GM13977 (cell line): ENCODE measurements at regions not wholly inside any gene's neighbourhood (a gene's known extent, or its start where the extent isn't known, plus 50 kb on each side); places are given as distances from the start of the nearest gene placed in this dataset.

ENCODE experiments used
- DNase-seq: peaks from one replicate; pipeline ENCODE4 v3.0.0; 2012; ENCODE audit warnings: low spot score
- CTCF ChIP-seq: IDR thresholded peaks from 2 replicates; pipeline ENCODE4 v1.5.1; 2012; ENCODE audit warnings: mild to moderate bottlenecking, control low read depth; ENCODE audit not compliant: insufficient read depth; ENCODE audit errors: extremely low read depth, missing control alignments
- in situ Hi-C: fragments of 300-500 bp; cut with MboI; formaldehyde crosslinking; loops from one replicate; pipeline ENCODE4 v1.12.0; 2022; ENCODE audit warnings: low sequenced_read_pairs, low pct_unique_long_range_greater_than_20kb, mixed read lengths, inconsistent platforms; ENCODE audit not compliant: unreplicated experiment

DNA sequence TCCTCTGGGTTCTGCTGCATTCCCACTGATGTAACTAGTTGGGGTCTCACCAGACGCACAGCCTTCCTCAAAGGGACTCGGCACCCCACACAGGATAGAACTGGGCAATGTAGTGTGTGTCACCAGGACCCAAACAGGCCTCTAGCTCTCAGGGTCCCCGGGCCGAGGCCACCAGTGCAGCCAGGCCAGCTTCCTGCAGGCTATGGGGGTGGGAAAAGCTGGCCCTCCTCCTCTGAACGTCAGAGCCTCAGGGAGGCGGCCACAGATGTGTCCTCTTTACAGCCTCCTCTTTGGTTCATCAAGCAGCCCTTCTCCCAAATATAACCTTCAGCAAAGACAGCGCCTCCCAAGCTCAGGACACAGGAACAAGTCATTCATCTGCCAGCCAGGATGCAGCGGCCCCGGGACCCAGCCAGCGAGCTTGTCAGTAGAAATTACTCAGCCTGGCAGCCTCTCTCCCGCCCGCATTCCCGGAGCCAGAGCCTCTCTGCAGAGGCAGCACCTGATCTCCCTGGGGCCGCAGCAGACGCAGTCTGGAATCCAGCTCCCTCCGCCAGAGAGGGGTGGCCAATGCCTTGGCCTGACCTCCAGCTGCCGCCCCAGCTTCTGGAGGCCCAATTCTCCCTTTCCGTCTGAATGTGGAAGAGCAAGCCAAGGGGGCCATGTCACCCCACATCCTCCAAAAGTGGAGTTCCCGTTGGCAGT lies 288.5 kb downstream of the FBXW7 start:
- in situ Hi-C loops = no loop called here
- DNase-seq = no peak
- TF ChIP-seq CTCF = no peak

- in situ Hi-C loops = no loop called here
Observed at GRCh38 chr4:152246659-152247058, 289.2 kb downstream of the FBXW7 start.

DNA sequence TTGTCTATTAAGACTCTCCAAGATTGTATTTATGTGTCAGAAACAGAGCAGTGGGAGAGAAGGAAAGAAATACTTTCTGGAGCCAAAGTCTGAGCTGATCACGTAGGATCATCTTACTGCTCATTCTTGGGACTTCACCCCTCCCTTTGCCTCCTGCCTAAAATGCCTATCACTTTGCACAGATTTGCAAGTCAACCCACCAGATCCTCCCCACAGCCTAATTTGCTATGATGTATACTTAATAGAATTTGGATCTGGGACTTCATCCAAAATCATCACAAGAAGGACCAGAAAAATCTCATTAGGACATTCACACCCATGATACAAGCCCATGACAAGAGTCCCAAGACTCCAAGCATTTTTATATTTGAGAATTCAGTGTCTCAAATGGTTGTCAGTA lies 290.2 kb downstream of the FBXW7 start:
- in situ Hi-C loops = no loop called here
- no peak for TF ChIP-seq CTCF
- no peak for DNase-seq

More at GRCh38 chr4:152246659-152247058, 289.2 kb downstream of the FBXW7 start:
- no peak for TF ChIP-seq CTCF
- no peak for DNase-seq

- in situ Hi-C loops = no loop called here
- TF ChIP-seq CTCF = no peak
- no peak for DNase-seq
Observed at GRCh38 chr4:152244659-152245058, 291.2 kb downstream of the FBXW7 start.

GRCh38 chr4:152243896-152244595 lies 291.8 kb downstream of the FBXW7 start:
- in situ Hi-C loops = no loop called here
- no peak for TF ChIP-seq CTCF
- no peak for DNase-seq

DNA sequence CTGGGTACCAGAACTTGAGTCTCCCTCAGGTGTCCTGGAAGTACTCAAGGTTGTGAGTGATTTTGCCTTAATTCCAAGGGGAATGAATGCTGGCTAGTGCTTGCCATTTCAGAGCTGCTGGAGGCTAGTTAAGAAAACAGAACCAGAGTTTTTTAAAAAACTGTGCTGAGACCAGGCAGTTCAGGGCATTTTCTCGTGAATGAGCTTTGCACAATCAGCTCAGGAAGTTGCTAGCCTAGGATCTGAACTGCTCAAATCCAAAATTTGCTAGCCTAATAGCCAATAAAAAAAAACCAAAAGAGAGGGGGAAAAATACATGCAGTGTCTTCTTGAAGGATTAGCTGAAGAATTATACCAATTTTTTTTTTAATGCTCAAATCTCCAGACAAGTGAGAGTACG lies 292.7 kb downstream of the FBXW7 start:
- DNase-seq = no peak
- in situ Hi-C loops = no loop called here
- TF ChIP-seq CTCF = no peak
